VCaP (cell line): ENCODE measurements at regions not wholly inside any gene's neighbourhood (a gene's known extent, or its start where the extent isn't known, plus 50 kb on each side); places are given as distances from the start of the nearest gene placed in this dataset.
A peak's percentile ranks its signal among the peaks of the same experiment; 100 is the strongest.

Experiments used
- H3K27ac ChIP-seq: fragments of 450-650 bp; 2 replicates; pipeline ENCODE4 v1.5.1; 2017
- TF ChIP-seq, protein P1 (sequence below): fragments of 450-650 bp; conservative IDR thresholded peaks from 2 replicates; pipeline ENCODE4 v1.5.1; 2017; ENCODE audit warnings: mild to moderate bottlenecking, moderate library complexity

DNA sequence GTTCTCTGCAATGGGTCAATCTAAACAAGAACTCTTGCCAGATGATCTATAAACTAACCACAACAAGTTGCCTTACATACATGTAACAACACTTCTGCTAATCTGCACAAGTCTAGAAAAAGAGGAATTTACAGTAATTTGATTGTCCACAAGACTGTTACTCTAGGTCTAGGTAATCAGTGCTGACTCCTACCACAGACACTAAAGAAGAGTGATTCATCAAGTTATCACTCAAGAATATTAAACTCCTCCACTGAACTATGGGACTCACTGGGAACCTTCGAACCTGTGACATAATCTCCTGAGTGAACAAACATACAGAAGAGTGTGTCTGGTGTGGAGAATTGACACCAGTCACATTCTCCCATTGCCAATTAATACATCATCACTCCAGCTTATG lies 138.3 kb downstream of the ANXA2 start:
- H3K27ac ChIP-seq = no peak overlapping the region
- TF ChIP-seq, protein P1, sequence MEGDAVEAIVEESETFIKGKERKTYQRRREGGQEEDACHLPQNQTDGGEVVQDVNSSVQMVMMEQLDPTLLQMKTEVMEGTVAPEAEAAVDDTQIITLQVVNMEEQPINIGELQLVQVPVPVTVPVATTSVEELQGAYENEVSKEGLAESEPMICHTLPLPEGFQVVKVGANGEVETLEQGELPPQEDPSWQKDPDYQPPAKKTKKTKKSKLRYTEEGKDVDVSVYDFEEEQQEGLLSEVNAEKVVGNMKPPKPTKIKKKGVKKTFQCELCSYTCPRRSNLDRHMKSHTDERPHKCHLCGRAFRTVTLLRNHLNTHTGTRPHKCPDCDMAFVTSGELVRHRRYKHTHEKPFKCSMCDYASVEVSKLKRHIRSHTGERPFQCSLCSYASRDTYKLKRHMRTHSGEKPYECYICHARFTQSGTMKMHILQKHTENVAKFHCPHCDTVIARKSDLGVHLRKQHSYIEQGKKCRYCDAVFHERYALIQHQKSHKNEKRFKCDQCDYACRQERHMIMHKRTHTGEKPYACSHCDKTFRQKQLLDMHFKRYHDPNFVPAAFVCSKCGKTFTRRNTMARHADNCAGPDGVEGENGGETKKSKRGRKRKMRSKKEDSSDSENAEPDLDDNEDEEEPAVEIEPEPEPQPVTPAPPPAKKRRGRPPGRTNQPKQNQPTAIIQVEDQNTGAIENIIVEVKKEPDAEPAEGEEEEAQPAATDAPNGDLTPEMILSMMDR = no peak

DNA sequence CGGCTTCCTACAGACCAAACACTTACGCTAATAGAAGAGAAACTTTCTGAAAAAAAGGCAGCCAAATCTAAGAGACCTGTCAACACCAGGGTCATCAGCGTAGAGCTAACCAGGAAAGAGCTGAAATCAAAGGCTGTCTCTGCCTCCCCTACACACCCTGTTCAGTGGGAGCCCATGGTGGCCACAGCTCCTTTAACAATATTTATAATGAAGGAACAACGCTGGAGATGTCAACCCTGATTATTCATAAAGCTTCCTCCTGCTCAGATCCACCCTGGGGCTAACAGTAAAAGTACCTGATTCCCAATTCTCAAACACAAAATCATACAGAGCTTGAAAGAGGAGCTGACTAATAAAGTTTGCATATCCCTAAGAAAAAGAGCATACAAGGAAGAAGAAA lies 133.7 kb downstream of the ANXA2 start:
- TF ChIP-seq, protein P1 = no peak
- H3K27ac ChIP-seq = peak overlapping the region; percentile 15; the same call in 1 of the 2 replicates

DNA sequence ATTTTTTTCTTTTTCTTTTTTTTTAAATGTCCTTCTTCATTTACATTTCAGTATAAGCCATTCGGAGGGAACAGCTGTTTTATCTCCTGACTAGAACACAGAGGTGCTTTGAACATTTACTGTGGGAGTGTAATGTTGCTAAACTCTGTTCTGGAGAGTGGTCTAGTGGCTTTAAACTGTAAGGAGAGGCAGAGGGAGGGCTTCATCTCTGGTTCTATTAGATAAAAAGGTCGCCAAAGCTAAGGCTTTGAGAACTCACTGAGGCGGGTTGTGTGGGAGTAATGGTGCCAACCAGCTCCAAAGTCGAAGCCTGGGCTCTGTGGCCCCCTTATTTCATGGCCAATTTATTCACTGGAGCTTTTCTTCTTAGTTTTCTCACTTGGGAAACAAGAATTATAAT lies 133.2 kb downstream of the ANXA2 start:
- TF ChIP-seq, protein P1 = no peak
- H3K27ac ChIP-seq = peak overlapping the region; percentile 15; the same call in 1 of the 2 replicates

DNA sequence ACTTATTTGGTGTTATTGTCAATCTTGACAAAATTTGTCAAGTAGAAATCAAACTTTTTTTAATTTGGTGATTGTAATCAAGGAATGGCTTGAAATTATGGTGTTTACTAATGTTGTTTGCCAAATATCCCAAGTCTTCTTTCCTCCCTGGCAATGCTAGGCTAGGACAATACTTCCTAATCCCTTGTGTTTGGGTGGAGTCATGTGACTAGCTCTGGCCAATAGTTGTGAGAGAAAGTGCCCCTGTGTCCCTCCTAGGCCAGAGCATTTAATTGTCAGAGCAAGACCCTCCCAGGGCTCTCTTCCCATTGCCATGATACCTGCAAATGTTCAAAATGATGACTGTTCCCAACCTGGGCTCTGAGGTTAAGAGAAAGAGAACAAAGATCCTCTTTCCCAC lies 132.7 kb downstream of the ANXA2 start:
- TF ChIP-seq, protein P1 = no peak
- H3K27ac ChIP-seq = no peak overlapping the region; the same call in 1 of the 2 replicates

DNA sequence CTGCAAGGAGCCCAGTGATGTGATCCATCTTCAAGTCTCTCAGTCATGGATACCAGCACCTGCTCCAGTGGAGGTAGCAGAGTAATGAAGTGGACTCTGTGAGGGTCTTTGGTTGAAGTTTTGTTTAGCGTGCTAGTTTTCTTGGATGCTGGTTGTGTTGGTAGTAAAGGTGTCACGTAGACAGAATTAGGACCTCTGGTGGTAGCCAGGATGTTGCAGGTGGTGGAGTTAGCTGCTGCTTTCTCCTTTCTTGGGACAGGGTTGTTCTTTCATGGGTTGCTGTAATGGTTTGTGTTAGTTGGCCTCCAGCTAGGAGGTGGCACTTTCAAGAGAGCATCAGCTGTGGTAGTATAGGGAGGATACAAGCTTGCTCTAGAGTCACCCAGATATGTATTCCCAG lies 125.2 kb downstream of the ANXA2 start:
- H3K27ac ChIP-seq = no peak overlapping the region
- TF ChIP-seq, protein P1 = no peak

DNA sequence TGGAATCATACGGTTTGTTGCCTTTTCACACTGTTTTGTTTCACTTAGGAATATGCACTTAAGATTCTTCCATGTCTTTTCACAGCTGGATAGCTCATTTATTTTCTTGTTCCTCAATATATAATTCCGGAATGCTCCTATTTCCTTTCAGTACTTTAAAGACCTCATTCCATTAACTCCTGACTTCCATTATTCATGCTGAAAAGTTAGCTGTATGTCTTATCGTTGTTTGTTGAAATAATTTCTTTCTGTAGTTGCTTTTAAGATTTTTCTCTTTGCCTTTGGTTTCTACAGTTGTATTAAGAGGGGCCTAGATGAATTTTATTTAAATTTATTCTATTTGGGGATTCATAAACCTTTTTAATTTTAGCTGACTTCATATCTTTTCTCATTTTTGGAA lies 122.2 kb downstream of the ANXA2 start:
- H3K27ac ChIP-seq = no peak overlapping the region
- TF ChIP-seq, protein P1 = no peak

DNA sequence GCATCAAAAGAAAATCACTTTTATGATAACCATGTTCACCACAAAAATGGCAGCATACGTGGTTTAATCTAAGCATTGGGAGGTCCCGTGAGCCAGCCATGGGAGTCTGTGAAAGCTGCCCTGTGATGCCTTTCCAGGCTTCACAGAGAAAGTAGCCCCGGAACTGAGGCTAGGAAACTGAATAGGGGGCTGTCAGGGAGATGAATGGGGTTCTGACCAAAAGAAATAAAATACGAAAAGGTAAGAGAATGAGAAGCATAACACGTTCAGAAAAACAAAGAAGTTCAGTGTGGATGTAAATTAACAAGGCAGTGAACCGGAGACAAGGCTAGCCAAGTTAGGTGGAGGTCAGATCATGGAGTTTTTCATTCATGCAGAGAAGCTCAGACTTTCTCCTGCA lies 118.9 kb downstream of the ANXA2 start:
- H3K27ac ChIP-seq = no peak overlapping the region
- TF ChIP-seq, protein P1 = no peak

DNA sequence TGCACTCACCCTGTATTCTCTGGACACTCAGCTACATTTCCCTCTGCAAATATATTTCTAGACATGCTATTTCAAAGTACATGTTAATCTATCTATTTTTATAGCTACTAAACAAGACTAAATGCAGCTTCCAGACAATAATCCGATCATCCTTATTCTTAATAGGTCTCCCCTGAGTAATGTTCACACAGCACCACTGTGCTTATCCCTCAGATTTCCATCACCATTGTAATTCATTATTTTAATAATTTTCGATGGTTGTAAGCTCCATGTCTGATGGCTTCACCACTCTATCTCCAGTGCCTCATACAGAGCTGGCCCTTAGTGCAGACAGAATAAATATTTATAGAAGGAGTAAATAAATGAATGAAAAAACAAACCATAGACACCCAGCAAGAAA lies 117.5 kb downstream of the ANXA2 start:
- no peak overlapping the region for H3K27ac ChIP-seq
- TF ChIP-seq, protein P1 = no peak
